ENCODE measurements at regions not wholly inside any gene's neighbourhood (a gene's known extent, or its start where the extent isn't known, plus 50 kb on each side); places are given as distances from the start of the nearest gene placed in this dataset.

GRCh38 chr2:215489288-215489848 lies 53.5 kb upstream of the FN1 start:
- H3K9ac ChIP-seq (ENCODE audit: low read depth in 1 of 2, low read length in 2 of 2): no peak overlapping the region
- H3K9me3 ChIP-seq (ENCODE audit: control insufficient read depth in 1 of 2, low read length in 2 of 2): no peaks in the 10 kb centered on the region
- H3K4me3 ChIP-seq (ENCODE audit: low read depth in 1 of 2, low read length in 2 of 2): no peak overlapping the region
- H3K27me3 ChIP-seq (ENCODE audit: control insufficient read depth in 1 of 2, insufficient read depth in 2 of 2, low read length in 2 of 2): no peaks in the 10 kb centered on the region
- H3K36me3 ChIP-seq (ENCODE audit: control insufficient read depth in 1 of 2, insufficient read depth in 2 of 2, low read length in 2 of 2): no peaks in the 10 kb centered on the region
- no peaks in the 10 kb centered on the region for H3K4me1 ChIP-seq (ENCODE audit: control insufficient read depth in 1 of 2, insufficient read depth in 2 of 2, low read length in 2 of 2)
- no peak overlapping the region for H3K27ac ChIP-seq (ENCODE audit: low read depth, low read length)

GRCh38 chr2:215487002-215487372 lies 51.1 kb upstream of the FN1 start:
- no peak overlapping the region for H3K27ac ChIP-seq (ENCODE audit: low read depth, low read length)
- H3K36me3 ChIP-seq (ENCODE audit: control insufficient read depth in 1 of 2, insufficient read depth in 2 of 2, low read length in 2 of 2): no peaks in the 10 kb centered on the region
- no peak overlapping the region for H3K9ac ChIP-seq (ENCODE audit: low read depth in 1 of 2, low read length in 2 of 2)
- H3K9me3 ChIP-seq (ENCODE audit: control insufficient read depth in 1 of 2, low read length in 2 of 2): no peaks in the 10 kb centered on the region
- H3K4me3 ChIP-seq (ENCODE audit: low read depth in 1 of 2, low read length in 2 of 2): no peak overlapping the region
- H3K27me3 ChIP-seq (ENCODE audit: control insufficient read depth in 1 of 2, insufficient read depth in 2 of 2, low read length in 2 of 2): no peaks in the 10 kb centered on the region
- H3K4me1 ChIP-seq (ENCODE audit: control insufficient read depth in 1 of 2, insufficient read depth in 2 of 2, low read length in 2 of 2): no peaks in the 10 kb centered on the region

- no peaks in the 10 kb centered on the region for H3K27me3 ChIP-seq (ENCODE audit: control insufficient read depth in 1 of 2, insufficient read depth in 2 of 2, low read length in 2 of 2)
- H3K9ac ChIP-seq (ENCODE audit: low read depth in 1 of 2, low read length in 2 of 2): no peak overlapping the region
- H3K4me3 ChIP-seq (ENCODE audit: low read depth in 1 of 2, low read length in 2 of 2): no peak overlapping the region
- no peak overlapping the region for H3K27ac ChIP-seq (ENCODE audit: low read depth, low read length)
- no peaks in the 10 kb centered on the region for H3K9me3 ChIP-seq (ENCODE audit: control insufficient read depth in 1 of 2, low read length in 2 of 2)
- H3K36me3 ChIP-seq (ENCODE audit: control insufficient read depth in 1 of 2, insufficient read depth in 2 of 2, low read length in 2 of 2): no peaks in the 10 kb centered on the region
- no peaks in the 10 kb centered on the region for H3K4me1 ChIP-seq (ENCODE audit: control insufficient read depth in 1 of 2, insufficient read depth in 2 of 2, low read length in 2 of 2)
These were observed 50.6 kb upstream of the FN1 start for GRCh38 chr2:215486291-215487001.

Measured in duodenal mucosa (tissue), 2 donors.